SJCRH30 (cell line): ENCODE measurements at regions not wholly inside any gene's neighbourhood (a gene's known extent, or its start where the extent isn't known, plus 50 kb on each side); places are given as distances from the start of the nearest gene placed in this dataset.
A peak's percentile ranks its signal among the peaks of the same experiment; 100 is the strongest.

ENCODE experiments used
- DNase-seq, 2 experiments: peaks; one replicate each; pipeline ENCODE4 v3.0.0-alpha.2; 2015 to 2020
- H3K27ac ChIP-seq: fragments of 250-450 bp; sonication (Bioruptor Pico); 2 replicates; pipeline ENCODE4 v1.5.1; 2020; ENCODE audit warnings: mild to moderate bottlenecking, moderate library complexity
- H3K27me3 ChIP-seq: fragments of 250-450 bp; sonication (Bioruptor Pico); 2 replicates; pipeline ENCODE4 v1.5.1; 2020; ENCODE audit warnings: mild to moderate bottlenecking, moderate library complexity
- H3K36me3 ChIP-seq: fragments of 250-450 bp; sonication (Bioruptor Pico); 2 replicates; pipeline ENCODE4 v1.5.1; 2020; ENCODE audit warnings: mild to moderate bottlenecking, moderate library complexity
- H3K4me1 ChIP-seq: fragments of 250-450 bp; sonication (Bioruptor Pico); 2 replicates; pipeline ENCODE4 v1.5.1; 2020; ENCODE audit warnings: mild to moderate bottlenecking, moderate library complexity
- H3K4me3 ChIP-seq: fragments of 250-450 bp; sonication (Bioruptor Pico); 2 replicates; pipeline ENCODE4 v1.5.1; 2020; ENCODE audit warnings: mild to moderate bottlenecking, moderate library complexity
- H3K9me3 ChIP-seq: fragments of 250-450 bp; sonication (Bioruptor Pico); replicated peaks from 2 replicates; pipeline ENCODE4 v1.5.1; 2020; ENCODE audit warnings: mild to moderate bottlenecking, moderate library complexity

- Histone ChIP-seq H3K4me1 (peaks cover 21% of the 10 kb centered on the region), H3K36me3 (no peaks in the 10 kb centered on the region), H3K27me3 (no peaks in the 10 kb centered on the region), H3K9me3 (no peaks in the 10 kb centered on the region), H3K27ac (peak overlapping the region; percentile 22; the same call in 1 of the 2 replicates), H3K4me3 (no peak overlapping the region)
- DNase-seq: peak in 1 of 2 experiments; percentile 64
Observed at GRCh38 chr5:31113101-31113500, 80.4 kb upstream of the CDH6 start.

GRCh38 chr5:31107091-31107518, 86.4 kb upstream of the CDH6 start:
- H3K4me1 ChIP-seq: peaks cover 24% of the 10 kb centered on the region

GRCh38 chr5:31106691-31107090, 86.8 kb upstream of the CDH6 start:
- Histone ChIP-seq H3K9me3 (no peaks in the 10 kb centered on the region), H3K4me3 (peak overlapping the region; percentile 17; the same call in 1 of the 2 replicates), H3K4me1 (peaks cover 24% of the 10 kb centered on the region), H3K27ac (peak overlapping the region; percentile 75), H3K36me3 (no peaks in the 10 kb centered on the region), H3K27me3 (no peaks in the 10 kb centered on the region)
- DNase-seq: peak in 1 of 2 experiments; percentile 52

More at GRCh38 chr5:31107091-31107518, 86.4 kb upstream of the CDH6 start:
- Histone ChIP-seq H3K36me3 (no peaks in the 10 kb centered on the region), H3K27me3 (no peaks in the 10 kb centered on the region), H3K27ac (peak overlapping the region; percentile 75), H3K4me3 (peak overlapping the region; percentile 17; the same call in 1 of the 2 replicates), H3K9me3 (no peaks in the 10 kb centered on the region)
- peak in 1 of 2 experiments; percentile 67 for DNase-seq

GRCh38 chr5:31106278-31106677, 87.2 kb upstream of the CDH6 start:
- DNase-seq: no peak
- Histone ChIP-seq H3K4me1 (peaks cover 24% of the 10 kb centered on the region), H3K27ac (peak overlapping the region; percentile 75; the same call in 1 of the 2 replicates), H3K27me3 (no peaks in the 10 kb centered on the region), H3K36me3 (no peaks in the 10 kb centered on the region), H3K4me3 (no peak overlapping the region; the same call in 1 of the 2 replicates), H3K9me3 (no peaks in the 10 kb centered on the region)

- DNase-seq: no peak
- H3K36me3 ChIP-seq: no peaks in the 10 kb centered on the region
- no peaks in the 10 kb centered on the region for H3K27me3 ChIP-seq
- H3K9me3 ChIP-seq: no peaks in the 10 kb centered on the region
- no peak overlapping the region for H3K4me3 ChIP-seq
- no peak overlapping the region for H3K27ac ChIP-seq
- peaks cover 24% of the 10 kb centered on the region for H3K4me1 ChIP-seq
Observed at GRCh38 chr5:31104775-31105174, 88.7 kb upstream of the CDH6 start.

- Histone ChIP-seq H3K4me1 (peaks cover 12% of the 10 kb centered on the region), H3K27ac (no peak overlapping the region), H3K4me3 (no peak overlapping the region), H3K27me3 (no peaks in the 10 kb centered on the region), H3K36me3 (no peaks in the 10 kb centered on the region), H3K9me3 (no peaks in the 10 kb centered on the region)
- no peak for DNase-seq
Observed at GRCh38 chr5:31100781-31101310, 92.6 kb upstream of the CDH6 start.

GRCh38 chr5:31100047-31100575, 93.4 kb upstream of the CDH6 start:
- no peak for DNase-seq
- Histone ChIP-seq H3K4me3 (no peak overlapping the region), H3K27me3 (no peaks in the 10 kb centered on the region), H3K4me1 (peaks cover 12% of the 10 kb centered on the region), H3K27ac (no peak overlapping the region), H3K36me3 (no peaks in the 10 kb centered on the region), H3K9me3 (no peaks in the 10 kb centered on the region)

- no peaks in the 10 kb centered on the region for H3K36me3 ChIP-seq
- H3K27ac ChIP-seq: no peak overlapping the region
- no peak for DNase-seq
- peaks cover 12% of the 10 kb centered on the region for H3K4me1 ChIP-seq
- H3K27me3 ChIP-seq: no peaks in the 10 kb centered on the region
- H3K9me3 ChIP-seq: no peaks in the 10 kb centered on the region
- no peak overlapping the region for H3K4me3 ChIP-seq
Observed at GRCh38 chr5:31098811-31099210, 94.7 kb upstream of the CDH6 start.

- H3K27me3 ChIP-seq: no peaks in the 10 kb centered on the region
- no peaks in the 10 kb centered on the region; the same call in 1 of the 2 replicates for H3K9me3 ChIP-seq
- H3K4me3 ChIP-seq: no peak overlapping the region
- H3K36me3 ChIP-seq: no peaks in the 10 kb centered on the region
- no peak overlapping the region for H3K27ac ChIP-seq
- peaks cover 12% of the 10 kb centered on the region for H3K4me1 ChIP-seq
- DNase-seq: no peak
Observed at GRCh38 chr5:31097851-31098250, 95.6 kb upstream of the CDH6 start.

- Histone ChIP-seq H3K27me3 (no peaks in the 10 kb centered on the region), H3K27ac (no peak overlapping the region), H3K9me3 (no peaks in the 10 kb centered on the region; the same call in 1 of the 2 replicates), H3K36me3 (no peaks in the 10 kb centered on the region), H3K4me1 (peaks cover 12% of the 10 kb centered on the region), H3K4me3 (no peak overlapping the region)
- DNase-seq: peak; percentile 14 to 53
Observed at GRCh38 chr5:31096238-31096865, 97.1 kb upstream of the CDH6 start.

- H3K27ac ChIP-seq: no peak overlapping the region
- no peaks in the 10 kb centered on the region for H3K27me3 ChIP-seq
- no peaks in the 10 kb centered on the region for H3K36me3 ChIP-seq
- H3K4me1 ChIP-seq: peaks cover 12% of the 10 kb centered on the region
- H3K4me3 ChIP-seq: no peak overlapping the region
- no peak for DNase-seq
- no peaks in the 10 kb centered on the region; the same call in 1 of the 2 replicates for H3K9me3 ChIP-seq
Observed at GRCh38 chr5:31095796-31096195, 97.7 kb upstream of the CDH6 start.

GRCh38 chr5:31091501-31091900, 102.0 kb upstream of the CDH6 start:
- no peak overlapping the region for H3K27ac ChIP-seq
- no peaks in the 10 kb centered on the region for H3K36me3 ChIP-seq
- peaks cover 10% of the 10 kb centered on the region for H3K4me1 ChIP-seq
- H3K27me3 ChIP-seq: no peaks in the 10 kb centered on the region
- H3K9me3 ChIP-seq: no peaks in the 10 kb centered on the region; the same call in 1 of the 2 replicates
- no peak for DNase-seq
- no peak overlapping the region for H3K4me3 ChIP-seq

- Histone ChIP-seq H3K4me3 (no peak overlapping the region), H3K4me1 (peaks cover under 1% of the 10 kb centered on the region; the same call in 1 of the 2 replicates), H3K27ac (no peak overlapping the region), H3K27me3 (no peaks in the 10 kb centered on the region), H3K36me3 (no peaks in the 10 kb centered on the region), H3K9me3 (no peaks in the 10 kb centered on the region; the same call in 1 of the 2 replicates)
- no peak for DNase-seq
Observed at GRCh38 chr5:31090467-31090866, 103.0 kb upstream of the CDH6 start.

GRCh38 chr5:31086839-31087415, 106.6 kb upstream of the CDH6 start:
- Histone ChIP-seq H3K4me1 (no peaks in the 10 kb centered on the region), H3K4me3 (no peak overlapping the region), H3K27me3 (no peaks in the 10 kb centered on the region), H3K9me3 (no peaks in the 10 kb centered on the region; the same call in 1 of the 2 replicates), H3K36me3 (no peaks in the 10 kb centered on the region), H3K27ac (no peak overlapping the region)
- no peak for DNase-seq

- DNase-seq: no peak
- H3K27ac ChIP-seq: no peak overlapping the region
- H3K9me3 ChIP-seq: no peaks in the 10 kb centered on the region; the same call in 1 of the 2 replicates
- H3K36me3 ChIP-seq: no peaks in the 10 kb centered on the region
- no peaks in the 10 kb centered on the region for H3K4me1 ChIP-seq
- H3K4me3 ChIP-seq: no peak overlapping the region
- H3K27me3 ChIP-seq: no peaks in the 10 kb centered on the region
Observed at GRCh38 chr5:31084871-31085270, 108.6 kb upstream of the CDH6 start.
